HG03342 (cell line): ENCODE measurements at regions not wholly inside any gene's neighbourhood (a gene's known extent, or its start where the extent isn't known, plus 50 kb on each side); places are given as distances from the start of the nearest gene placed in this dataset.
A peak's percentile ranks its signal among the peaks of the same experiment; 100 is the strongest.

Experiments
- ATAC-seq: cut with Tn5 transposase; IDR thresholded peaks from one replicate; pipeline ENCODE4 v1.9.1; 2021; ENCODE audit warnings: mild to moderate bottlenecking, moderate library complexity; ENCODE audit not compliant: unreplicated experiment

DNA sequence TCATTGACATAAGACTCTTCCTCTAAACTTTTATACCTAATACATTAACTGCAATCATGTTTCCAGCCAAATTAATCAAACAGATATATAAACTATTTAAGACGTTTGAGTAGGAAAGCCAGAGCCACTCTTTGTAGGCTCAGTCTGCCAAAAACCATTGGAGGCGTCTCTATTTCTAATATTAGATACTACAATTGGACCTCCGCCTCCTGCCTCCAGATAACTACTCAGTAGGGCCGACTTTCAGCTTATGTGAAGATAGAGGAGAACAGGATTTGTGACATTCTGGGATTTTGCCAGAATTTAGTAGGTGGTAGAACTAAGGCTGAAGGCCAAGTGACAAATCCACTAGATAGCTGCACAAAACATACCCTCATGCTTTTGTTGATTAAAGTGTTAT lies 463.0 kb downstream of the CETN3 start:
- no peak for ATAC-seq

DNA sequence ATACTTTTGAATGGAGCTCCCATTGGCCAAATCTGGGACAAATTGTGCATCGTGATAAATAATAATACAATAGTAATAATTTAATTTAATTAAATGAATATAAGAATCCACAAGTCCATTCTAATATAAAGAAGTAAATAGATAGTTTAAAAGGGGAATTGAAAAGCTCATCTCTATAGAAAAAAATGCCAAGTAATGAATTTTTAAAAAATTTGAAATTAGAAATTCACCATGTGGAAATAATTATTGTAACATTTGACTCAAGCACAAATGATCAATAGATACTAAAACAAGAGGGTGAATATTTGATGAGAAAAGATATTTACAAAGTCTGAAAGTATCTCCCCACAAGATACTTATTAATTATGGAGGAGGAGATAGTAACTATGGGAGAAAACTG lies 467.4 kb downstream of the CETN3 start:
- ATAC-seq, result no peak

DNA sequence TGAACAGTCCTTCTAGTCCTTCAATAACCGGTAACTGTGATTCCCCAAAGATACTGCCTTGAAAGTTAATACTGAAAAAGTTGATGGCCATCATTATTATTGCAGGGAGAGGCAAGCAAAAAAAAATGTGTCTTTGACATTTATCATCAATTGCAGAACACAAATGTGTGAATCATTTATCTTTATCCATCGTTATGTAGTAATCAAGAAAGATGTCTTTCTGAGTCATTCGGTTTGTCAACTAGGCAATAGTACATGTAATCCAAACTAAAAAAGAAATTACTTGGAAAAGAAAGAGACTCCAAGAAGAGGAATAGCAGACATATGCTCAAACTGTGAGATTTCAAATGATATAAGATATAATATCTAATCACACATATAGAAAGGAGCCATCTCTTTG lies 473.0 kb downstream of the CETN3 start:
- no peak for ATAC-seq

DNA sequence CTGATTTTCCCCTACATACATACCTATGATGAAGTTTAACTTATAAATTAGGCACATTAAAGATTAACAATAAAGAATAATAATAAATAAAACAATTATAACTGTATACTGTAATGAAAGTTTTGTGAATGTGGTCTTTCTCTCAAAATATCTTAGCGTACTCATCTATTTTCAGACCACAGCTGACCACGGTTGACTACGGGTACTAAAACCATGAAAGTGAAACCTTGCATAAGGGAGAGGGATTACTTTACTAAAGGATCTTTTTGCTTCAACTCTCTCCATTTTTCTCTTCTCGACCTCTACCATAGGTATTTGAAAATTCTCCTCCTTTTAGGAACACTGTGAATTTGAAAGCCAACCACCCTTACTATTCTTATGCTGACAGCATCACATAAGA lies 475.5 kb downstream of the CETN3 start:
- ATAC-seq, result no peak

DNA sequence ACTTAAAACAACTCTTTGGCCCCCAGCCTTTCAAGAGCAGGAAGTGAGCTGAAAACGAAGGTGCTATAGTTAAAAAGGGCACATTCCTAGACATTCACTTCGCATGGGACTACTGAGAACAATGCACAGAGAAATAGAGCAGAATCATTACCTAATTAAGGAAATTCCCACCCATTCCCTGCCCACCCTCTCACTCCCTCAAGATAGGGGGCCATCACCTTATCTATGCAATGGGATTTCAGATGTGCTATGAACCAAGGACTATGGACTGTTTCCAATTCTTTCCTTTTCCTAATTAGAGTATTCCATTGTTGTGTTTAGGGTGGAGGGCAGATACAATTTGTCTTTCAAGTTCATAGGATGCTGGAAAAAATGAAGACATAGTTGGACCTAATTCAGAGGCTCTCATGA lies 476.8 kb downstream of the CETN3 start:
- ATAC-seq, result no peak

DNA sequence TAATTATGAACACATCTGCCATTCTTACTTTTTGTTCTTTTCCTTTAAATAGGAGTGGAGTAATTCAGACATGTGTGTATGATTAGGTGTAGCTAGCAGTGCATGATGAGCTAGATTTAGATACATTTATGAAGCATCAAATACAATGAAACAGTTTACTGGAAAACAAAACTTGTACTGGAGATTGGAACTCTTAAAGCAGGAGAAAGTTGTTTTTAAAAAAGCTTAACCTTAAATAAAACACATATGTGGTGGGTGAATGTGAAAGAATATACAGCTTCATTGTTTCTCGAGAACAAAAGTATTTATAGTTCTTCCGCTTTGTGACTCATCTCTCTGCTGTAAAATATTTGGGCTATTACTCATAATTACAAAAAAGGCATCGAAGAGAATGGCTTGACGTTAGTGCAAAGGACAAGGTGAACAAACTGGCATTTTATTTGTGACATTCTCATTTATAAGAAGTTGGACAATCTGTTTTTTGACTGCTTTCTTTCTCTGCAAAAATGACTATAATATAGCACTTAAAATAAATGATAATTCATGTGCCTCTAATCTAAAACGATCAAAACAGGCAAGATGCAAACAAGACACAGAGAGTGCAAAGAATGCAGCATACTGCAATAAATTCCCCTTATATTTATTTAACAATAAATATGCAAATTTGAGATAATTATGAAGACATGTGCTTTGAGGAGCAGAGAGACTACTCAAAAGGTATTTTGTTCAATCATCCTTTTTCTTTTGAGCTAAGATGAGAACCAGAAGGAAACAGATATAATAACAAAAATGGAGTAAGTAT lies 478.8 kb downstream of the CETN3 start:
- ATAC-seq, result peak; percentile 93

DNA sequence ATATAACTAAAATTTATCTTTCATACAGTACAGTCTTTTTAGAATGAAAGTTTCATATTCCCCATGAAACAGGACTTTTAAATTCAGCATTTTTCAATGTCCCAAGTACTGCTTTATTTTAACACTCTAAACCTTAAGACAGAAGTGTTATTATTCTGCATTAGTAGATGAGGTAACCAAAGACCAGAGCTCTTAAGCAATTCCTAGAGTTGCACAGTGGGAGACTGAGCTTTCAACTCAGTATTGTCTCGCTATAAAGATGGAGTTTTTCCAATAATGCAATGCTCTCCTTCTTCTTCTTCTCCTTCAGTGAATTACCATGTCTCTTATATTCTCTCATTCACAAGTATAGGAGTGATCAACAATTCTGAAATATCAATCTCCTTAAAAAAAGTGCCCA lies 479.7 kb downstream of the CETN3 start:
- no peak for ATAC-seq

DNA sequence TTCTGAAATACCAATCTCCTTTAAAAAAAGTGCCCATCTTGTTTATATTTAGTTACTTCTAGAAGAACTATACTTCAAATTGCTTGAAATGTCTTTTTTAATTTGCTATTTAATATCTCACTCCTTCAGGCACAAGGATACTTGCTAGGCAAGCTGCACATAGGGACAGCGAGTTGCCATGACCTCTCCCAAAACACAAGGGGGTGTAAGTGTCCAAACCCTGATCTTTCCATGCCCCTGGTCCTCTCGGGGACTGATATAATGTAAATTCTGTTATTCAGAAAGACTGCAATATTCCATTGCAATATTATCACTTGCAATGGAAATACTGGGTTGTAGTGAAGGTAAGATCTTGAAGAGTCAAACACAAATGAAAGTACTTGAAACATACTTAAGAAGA lies 480.4 kb downstream of the CETN3 start:
- no peak for ATAC-seq

DNA sequence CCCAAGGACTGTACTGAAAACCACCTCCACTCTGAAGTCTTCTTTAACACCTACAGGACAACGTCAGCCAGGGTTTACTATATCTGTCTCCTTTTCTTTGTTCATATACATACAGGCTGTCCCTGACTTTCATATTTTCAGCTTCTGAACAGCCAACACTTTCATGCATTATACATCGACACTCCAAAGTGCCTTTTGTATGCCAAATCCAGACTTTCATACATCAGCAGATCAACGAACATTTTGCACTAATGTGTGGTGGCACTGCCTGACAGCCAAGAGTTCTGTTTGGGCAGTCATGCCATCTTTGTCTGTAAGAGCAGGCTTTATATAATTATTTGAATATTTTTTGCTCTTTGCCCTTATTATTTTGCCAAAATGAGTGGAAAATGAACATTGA lies 487.4 kb downstream of the CETN3 start:
- ATAC-seq, result no peak

DNA sequence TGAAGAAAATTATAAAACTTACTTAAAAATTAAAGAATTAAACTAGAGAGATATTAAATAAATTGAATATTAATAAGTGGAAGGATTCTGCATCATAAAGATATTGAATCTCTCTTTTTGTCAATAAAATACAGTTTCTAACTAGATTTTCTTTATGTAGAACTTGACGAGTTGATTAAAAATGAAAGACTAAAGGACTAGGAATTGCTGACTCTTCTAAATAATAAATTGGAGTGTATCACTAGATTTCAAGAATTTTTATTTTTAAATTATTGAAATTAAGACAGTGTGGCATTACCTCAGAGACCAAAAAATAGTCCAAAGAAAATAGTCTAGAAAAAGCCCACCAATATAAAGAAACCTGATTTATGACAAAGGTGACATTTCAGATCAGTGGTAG lies 492.4 kb downstream of the CETN3 start:
- no peak for ATAC-seq

DNA sequence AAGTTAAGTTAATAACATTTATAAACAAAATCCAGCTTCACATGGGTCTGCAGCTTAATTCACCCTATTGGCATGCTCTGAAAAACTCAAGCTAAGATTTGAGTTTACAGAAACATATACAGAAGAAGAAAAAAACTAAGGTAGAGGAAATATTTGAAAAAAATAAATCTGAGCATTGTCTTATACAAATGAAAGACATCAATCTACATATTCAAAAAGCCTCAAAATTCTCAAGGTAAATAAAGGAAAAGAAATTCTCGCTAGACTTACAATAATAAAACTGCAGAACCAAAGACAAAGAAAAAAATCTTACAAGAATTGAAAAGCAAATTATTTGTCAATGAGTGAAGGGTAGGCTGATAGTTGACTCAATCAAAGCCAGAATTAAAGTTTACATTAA lies 493.4 kb downstream of the CETN3 start:
- ATAC-seq, result no peak

DNA sequence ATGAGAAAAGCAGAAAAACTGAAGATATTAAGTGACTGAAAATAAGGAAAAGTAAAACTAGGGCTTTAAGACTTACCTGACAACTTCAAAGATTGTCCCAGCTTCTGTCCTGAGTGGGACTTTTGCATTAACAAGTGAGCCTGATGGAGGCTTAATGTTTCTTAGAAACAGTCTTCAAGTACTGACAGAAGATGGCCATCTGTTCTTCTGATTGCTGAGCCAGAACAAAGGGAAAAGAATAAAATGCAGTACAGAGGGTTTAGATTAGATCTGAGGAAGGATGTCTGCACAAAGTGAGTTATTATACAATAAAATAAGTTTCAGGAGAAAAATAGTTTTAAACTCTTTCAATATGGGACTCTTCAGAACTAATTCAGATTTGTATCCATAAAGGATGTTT lies 500.7 kb downstream of the CETN3 start:
- ATAC-seq, result no peak

DNA sequence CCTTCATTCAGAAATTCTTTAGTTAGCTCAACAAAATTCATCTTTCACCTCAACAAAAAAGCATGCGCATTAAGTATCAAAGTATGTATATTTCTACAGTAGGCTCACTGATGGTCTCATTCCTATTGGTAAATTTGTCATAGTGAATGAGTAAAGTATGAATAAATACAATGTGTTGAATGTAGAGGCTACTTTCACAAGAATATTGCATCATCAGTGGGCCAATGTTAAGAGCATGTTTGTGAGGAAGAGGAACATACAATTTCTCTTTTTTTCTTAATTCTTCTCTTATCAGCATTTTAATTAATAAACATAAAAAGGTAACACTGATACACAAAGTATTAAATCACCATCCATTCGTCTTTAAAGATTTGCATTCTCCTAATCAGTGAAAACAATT lies 505.1 kb downstream of the CETN3 start:
- no peak for ATAC-seq

DNA sequence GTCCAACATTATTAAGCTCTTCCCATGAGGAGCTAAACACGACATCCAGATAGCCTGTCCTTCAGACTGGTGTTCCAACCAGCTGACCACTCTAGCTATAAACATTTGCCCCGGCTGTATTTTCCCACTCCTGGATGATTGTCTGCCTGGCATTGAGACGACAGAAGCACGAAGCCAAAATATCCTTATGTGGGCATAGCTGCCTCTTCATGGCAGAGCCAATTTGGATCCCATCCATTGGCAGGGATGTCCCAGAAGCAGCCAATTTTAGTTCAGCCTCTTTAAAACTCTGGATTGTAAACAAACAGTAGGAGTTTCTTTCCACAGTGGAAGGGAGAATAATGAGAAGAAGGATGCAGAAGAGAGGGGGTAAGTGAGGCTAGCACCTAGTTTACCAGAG lies 507.6 kb downstream of the CETN3 start:
- ATAC-seq, result no peak

DNA sequence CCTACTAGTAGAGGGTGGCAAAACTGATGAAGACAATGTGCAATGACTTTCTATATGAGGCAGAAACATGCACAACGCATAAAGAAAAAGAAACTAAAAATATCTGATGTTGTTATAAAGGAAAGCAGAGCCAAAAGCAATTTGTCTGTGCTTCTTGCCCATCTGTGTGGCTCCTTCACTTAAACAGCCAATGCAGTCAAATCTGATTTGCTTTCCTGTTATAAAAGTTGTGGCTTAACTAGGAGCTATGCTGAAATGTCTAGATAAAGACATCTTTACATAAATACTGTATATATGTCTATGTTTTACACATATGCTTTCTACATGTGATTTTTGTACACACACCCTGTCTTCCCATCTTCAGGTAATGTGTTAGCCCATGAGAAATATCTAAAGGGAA lies 508.2 kb downstream of the CETN3 start:
- ATAC-seq, result no peak

DNA sequence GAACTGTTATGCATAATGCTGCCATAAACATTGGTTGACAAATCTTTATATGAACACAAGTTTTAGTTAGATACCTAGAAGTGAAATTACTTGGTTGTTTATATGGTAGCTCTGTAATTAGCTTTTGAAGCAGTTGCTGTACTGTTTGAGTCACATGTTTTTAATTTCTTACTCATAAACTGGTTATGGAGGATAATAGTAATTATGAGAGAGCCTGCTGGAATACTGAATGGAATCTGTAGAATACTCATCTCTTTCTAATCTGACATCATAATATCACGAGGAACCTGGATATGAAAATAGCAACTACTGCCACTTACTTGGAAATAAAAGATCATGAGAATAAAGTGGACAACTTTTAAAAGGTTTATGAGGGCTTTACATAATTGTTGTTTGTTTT lies 509.2 kb downstream of the CETN3 start:
- no peak for ATAC-seq

DNA sequence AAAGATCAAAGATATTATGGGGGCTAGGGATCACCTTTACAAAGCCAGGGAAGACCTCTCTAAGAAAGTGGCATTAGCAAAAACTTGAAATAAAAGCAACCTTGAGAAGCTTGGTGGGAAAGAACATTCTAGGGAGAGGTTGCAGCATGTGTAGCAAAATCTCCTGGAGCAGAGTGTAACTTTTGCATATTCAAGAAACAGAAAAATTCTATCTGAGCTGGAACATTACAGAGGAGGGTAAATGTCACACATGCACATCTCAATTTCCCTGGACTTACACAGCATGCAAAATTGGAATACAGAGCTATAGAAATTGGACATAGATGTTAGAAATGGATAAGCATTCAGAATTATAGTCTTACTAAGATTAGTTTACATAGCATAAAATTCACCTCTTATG lies 510.0 kb downstream of the CETN3 start:
- ATAC-seq, result no peak

DNA sequence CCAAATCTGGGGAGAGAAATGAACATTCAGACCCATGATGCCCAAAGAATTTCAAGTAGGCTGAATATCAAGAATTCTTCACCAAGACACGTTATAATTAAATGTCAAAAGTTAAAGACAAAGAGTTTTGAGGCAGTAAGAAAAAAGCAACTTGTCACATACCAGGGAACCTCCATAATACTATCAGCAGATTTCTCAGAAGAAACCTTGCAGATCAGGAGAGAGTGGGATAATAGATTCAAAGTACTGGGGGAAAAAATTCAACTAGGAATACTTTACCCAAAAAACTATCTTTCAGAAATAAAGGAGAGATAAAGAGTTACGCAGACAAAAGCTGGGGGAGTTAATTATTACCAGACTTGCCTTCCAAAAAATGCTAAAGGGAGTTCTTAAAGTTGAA lies 516.0 kb downstream of the CETN3 start:
- ATAC-seq, result no peak

DNA sequence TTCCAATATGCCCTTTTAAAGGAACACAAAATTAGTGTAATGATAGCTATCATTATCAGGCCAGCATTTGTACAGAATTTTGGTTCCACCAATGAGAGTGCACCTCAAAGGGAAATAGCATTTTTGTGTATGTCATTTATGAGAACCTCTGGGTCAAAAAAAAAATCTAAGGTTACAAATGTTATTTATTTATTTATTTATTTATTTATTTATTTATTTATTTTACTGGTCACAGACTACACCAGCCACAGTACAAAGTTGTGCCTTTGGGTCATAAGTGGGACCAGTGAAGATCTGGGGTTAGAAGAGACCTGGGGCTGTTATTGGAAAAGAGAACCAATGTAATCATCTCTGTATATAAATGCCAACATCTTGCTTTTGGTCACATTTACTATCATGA lies 523.9 kb downstream of the CETN3 start:
- no peak for ATAC-seq

DNA sequence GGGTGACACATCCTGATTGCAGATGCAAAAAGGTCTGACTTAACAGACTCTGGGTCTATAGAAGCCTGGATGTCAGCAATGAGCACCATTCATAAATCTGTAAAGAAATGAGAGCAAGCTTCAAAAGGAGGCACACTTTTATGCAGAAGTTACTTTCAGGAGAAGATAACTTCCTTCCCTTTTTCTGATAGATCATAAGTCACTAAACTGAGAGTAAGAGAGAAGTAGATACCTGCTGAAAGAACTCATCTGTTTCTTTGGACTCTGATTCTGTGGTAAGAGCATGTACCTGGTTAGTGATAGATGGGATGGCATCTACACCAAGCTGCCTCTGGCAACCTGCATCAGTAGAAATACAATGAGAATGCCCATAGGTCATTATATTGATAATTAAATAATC lies 525.6 kb downstream of the CETN3 start:
- no peak for ATAC-seq

DNA sequence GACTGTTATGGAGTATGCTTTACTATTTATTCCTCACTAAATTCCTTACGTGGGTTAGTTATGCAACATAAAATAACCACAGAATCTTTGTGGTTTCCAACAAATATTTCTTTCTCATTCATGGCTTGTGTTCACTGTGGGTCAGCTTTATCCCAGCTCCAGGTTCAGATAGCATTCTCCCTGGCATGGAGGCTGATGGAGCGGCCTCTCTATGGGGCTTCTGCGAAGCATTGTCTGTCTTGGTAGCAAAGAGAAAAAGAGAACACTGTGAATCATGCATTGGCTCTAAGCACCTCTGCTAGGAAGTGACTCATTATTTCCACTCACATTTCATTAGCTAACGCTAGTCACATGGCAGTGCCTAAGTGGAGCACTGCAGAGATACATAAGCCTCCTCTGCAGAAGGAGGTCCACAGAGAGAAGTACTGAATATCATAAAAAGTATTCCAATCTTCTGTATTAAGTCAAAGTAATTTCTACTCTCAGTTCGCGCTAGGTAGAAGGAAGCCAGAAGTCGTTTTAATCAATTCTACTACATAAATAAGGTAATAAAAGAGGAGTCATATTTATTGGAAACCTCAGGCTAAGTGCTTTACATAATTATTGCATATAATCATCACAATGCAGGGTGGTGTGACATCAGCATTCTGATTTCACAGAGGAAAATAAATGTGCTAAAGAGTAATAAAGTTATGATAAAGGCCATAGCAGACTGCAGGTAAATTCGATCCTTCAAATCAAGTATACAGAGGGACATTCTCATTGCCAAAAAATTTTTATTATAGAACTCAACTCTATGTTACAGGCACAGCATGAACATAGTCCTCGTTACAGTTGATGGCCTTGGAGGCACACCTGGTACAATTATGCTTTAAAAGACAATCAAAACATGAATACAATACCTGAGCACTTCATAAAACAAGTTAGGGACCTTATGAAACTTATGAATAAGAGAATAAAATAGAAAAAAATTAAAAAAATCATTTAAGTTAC lies 531.1 kb downstream of the CETN3 start:
- ATAC-seq, result no peak

DNA sequence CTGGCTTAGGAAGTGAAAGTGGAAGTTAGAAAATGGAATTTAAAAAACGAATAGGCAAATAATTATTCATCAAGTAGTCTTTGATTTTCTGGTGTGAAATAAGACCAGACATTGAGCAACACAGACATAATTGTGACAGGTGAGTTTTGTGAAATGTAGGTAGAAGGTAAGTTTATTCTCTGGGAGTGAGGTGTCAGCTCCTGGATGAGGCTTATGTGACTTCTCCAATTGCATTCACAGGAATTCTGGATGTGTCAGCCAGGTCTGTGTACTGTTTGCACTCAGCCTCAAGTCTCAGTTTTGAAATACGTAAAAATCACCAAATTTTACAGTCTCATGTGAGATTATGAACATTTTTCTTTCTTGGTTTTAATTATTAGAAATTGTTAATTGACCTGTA lies 537.6 kb downstream of the CETN3 start:
- no peak for ATAC-seq
